GM12891 (cell line): ENCODE measurements at regions not wholly inside any gene's neighbourhood (a gene's known extent, or its start where the extent isn't known, plus 50 kb on each side); places are given as distances from the start of the nearest gene placed in this dataset.

ENCODE experiments used
- DNase-seq: peaks from one replicate; pipeline ENCODE4 v3.0.0; 2011; ENCODE audit warnings: low spot score; ENCODE audit not compliant: insufficient read length
- FAIRE-seq: peaks from 2 replicates; lab custom pipeline; 2011; peaks lifted over from hg19 to GRCh38; lab: Jason Lieb, UNC
- PAX5 ChIP-seq: IDR thresholded peaks from 2 replicates; pipeline ENCODE4 v1.6.1; 2011; ENCODE audit warnings: low read length, moderate library complexity, mild to moderate bottlenecking; ENCODE audit not compliant: insufficient read depth, severe bottlenecking
- POLR2A ChIP-seq: IDR thresholded peaks from 2 replicates; pipeline ENCODE4 v1.6.1; 2011; ENCODE audit warnings: low read depth, low read length, control low read depth
- POLR2AphosphoS5 ChIP-seq: IDR thresholded peaks from 2 replicates; pipeline ENCODE4 v1.6.1; 2011; ENCODE audit warnings: low read depth, low read length, control low read depth
- POU2F2 ChIP-seq: IDR thresholded peaks from 2 replicates; pipeline ENCODE4 v1.6.1; 2011; ENCODE audit warnings: low read depth, mild to moderate bottlenecking, control low read depth, low read length, moderate library complexity
- SPI1 ChIP-seq: IDR thresholded peaks from 2 replicates; pipeline ENCODE4 v1.6.1; 2011; ENCODE audit warnings: low read depth, low read length, control low read depth
- TAF1 ChIP-seq: IDR thresholded peaks from 2 replicates; pipeline ENCODE4 v1.6.1; 2011; ENCODE audit warnings: low read depth, low read length, control low read depth

- no peak for FAIRE-seq
- DNase-seq = no peak
Measured at GRCh38 chr6:126945150-126945685, 173.3 kb upstream of the RSPO3 start.

GRCh38 chr6:126945812-126946360 is 172.6 kb upstream of the RSPO3 start:
- DNase-seq (no peak), FAIRE-seq (no peak)
- TF ChIP-seq POU2F2 (no peak), PAX5 (no peak), SPI1 (no peak), TAF1 (no peak)

More at GRCh38 chr6:126945150-126945685, 173.3 kb upstream of the RSPO3 start:
- no peak for TF ChIP-seq POLR2A
- TF ChIP-seq POLR2AphosphoS5 = no peak
- no peak for TF ChIP-seq TAF1
- TF ChIP-seq POU2F2 = no peak
- no peak for TF ChIP-seq SPI1
- TF ChIP-seq PAX5 = no peak

GRCh38 chr6:126947070-126947469 is 171.4 kb upstream of the RSPO3 start:
- no peak for FAIRE-seq

GRCh38 chr6:126949786-126950185 is 168.7 kb upstream of the RSPO3 start:
- TF ChIP-seq POLR2AphosphoS5 (no peak), POU2F2 (no peak), POLR2A (no peak), SPI1 (no peak), TAF1 (no peak), PAX5 (no peak)
- no peak for FAIRE-seq

More at GRCh38 chr6:126947070-126947469, 171.4 kb upstream of the RSPO3 start:
- no peak for TF ChIP-seq SPI1
- no peak for TF ChIP-seq POLR2A
- TF ChIP-seq POLR2AphosphoS5 = no peak
- no peak for TF ChIP-seq TAF1
- TF ChIP-seq PAX5 = no peak
- no peak for TF ChIP-seq POU2F2
- no peak for DNase-seq

GRCh38 chr6:126955621-126956020 is 162.8 kb upstream of the RSPO3 start:
- no peak for FAIRE-seq
- TF ChIP-seq POLR2AphosphoS5 = no peak
- TF ChIP-seq POLR2A = no peak
- no peak for TF ChIP-seq PAX5
- TF ChIP-seq POU2F2 = no peak
- TF ChIP-seq TAF1 = no peak
- no peak for TF ChIP-seq SPI1
- DNase-seq = no peak

More at GRCh38 chr6:126949786-126950185, 168.7 kb upstream of the RSPO3 start:
- no peak for DNase-seq

- TF ChIP-seq POLR2AphosphoS5 = no peak
- TF ChIP-seq POLR2A = no peak
- no peak for TF ChIP-seq POU2F2
- TF ChIP-seq TAF1 = no peak
- TF ChIP-seq PAX5 = no peak
- TF ChIP-seq SPI1 = no peak
- FAIRE-seq (no peak), DNase-seq (no peak)
Measured at GRCh38 chr6:126957721-126958120, 160.8 kb upstream of the RSPO3 start.

GRCh38 chr6:126959765-126960164 is 158.7 kb upstream of the RSPO3 start:
- no peak for TF ChIP-seq PAX5
- no peak for TF ChIP-seq POU2F2
- no peak for TF ChIP-seq SPI1
- no peak for TF ChIP-seq TAF1
- TF ChIP-seq POLR2AphosphoS5 = no peak
- TF ChIP-seq POLR2A = no peak
- DNase-seq (no peak), FAIRE-seq (no peak)

GRCh38 chr6:126963077-126963809 is 155.2 kb upstream of the RSPO3 start:
- DNase-seq (no peak), FAIRE-seq (no peak)
- TF ChIP-seq POU2F2 (no peak), PAX5 (no peak), POLR2A (no peak), TAF1 (no peak), SPI1 (no peak), POLR2AphosphoS5 (no peak)

GRCh38 chr6:126967296-126968005 is 151.0 kb upstream of the RSPO3 start:
- FAIRE-seq (no peak), DNase-seq (no peak)
- TF ChIP-seq POLR2AphosphoS5 (no peak), POU2F2 (no peak), PAX5 (no peak), SPI1 (no peak), TAF1 (no peak), POLR2A (no peak)
